Transverse colon (tissue), 4 donors: ENCODE measurements at regions not wholly inside any gene's neighbourhood (a gene's known extent, or its start where the extent isn't known, plus 50 kb on each side); places are given as distances from the start of the nearest gene placed in this dataset.
A peak's percentile ranks its signal among the peaks of the same experiment; 100 is the strongest.

ENCODE experiments used
- DNase-seq: peaks from one replicate; pipeline ENCODE4 v3.0.0-alpha.2; 2019
- H3K27ac ChIP-seq, 4 donors: fragments of 200-600 bp; sonication (generic); 2 replicates each; pipeline ENCODE4 v1.5.1; 2016 to 2018; ENCODE audit warnings: inconsistent platforms in 4 of 4
- H3K27me3 ChIP-seq: fragments of 200-600 bp; sonication (generic); 2 replicates; pipeline ENCODE4 v1.5.1; 2017; ENCODE audit warnings: inconsistent platforms
- H3K36me3 ChIP-seq, 4 donors: fragments of 200-600 bp; sonication (generic); 2 replicates each; pipeline ENCODE4 v1.5.1; 2017 to 2019; ENCODE audit warnings: inconsistent platforms in 4 of 4
- H3K4me1 ChIP-seq, 4 donors: fragments of 200-600 bp; sonication (generic); 2 replicates each; pipeline ENCODE4 v1.5.1; 2017 to 2020; ENCODE audit warnings: inconsistent platforms in 4 of 4
- H3K4me3 ChIP-seq, 4 donors: fragments of 200-600 bp; sonication (generic); 1 replicate in 1 of 4; 2 replicates in 3 of 4; pipeline versions ENCODE4 v1.5.1 to v1.6.1; 2017 to 2019; ENCODE audit warnings: inconsistent platforms in 4 of 4
- H3K9me3 ChIP-seq, 2 donors: fragments of 200-600 bp; sonication (generic); 2 replicates each; pipeline ENCODE4 v1.5.1; 2017 to 2019; ENCODE audit warnings: inconsistent platforms in 2 of 2
- EP300 ChIP-seq: sonication (generic); formaldehyde crosslinking; IDR thresholded peaks from one replicate; pipeline ENCODE4 v1.6.1; 2017; ENCODE audit warnings: antibody characterized with exemption, low read depth
- POLR2A ChIP-seq: fragments of 450-650 bp; IDR thresholded peaks from one replicate; pipeline ENCODE4 v1.6.1; 2016; ENCODE audit warnings: antibody characterized with exemption, mild to moderate bottlenecking, moderate library complexity
- POLR2AphosphoS5 ChIP-seq, 3 donors: sonication (generic); formaldehyde crosslinking; IDR thresholded peaks; one replicate each; pipeline ENCODE4 v1.6.1; 2016; ENCODE audit warnings: antibody characterized with exemption in 3 of 3
- WGBS, 2 donors: methylation state at CpG; one replicate each; pipeline ENCODE4 v1.1.5; 2018; ENCODE audit warnings: low coverage in 1 of 2; 5-methylcytosine and 5-hydroxymethylcytosine counted together
- in situ Hi-C, 4 donors: fragments of 200-750 bp; cut with MboI; loops; one replicate each; pipeline versions ENCODE4 v1.15.0 to v1.15.1; 2017; ENCODE audit warnings: low sequenced_read_pairs in 3 of 4, low pct_ligation_motif_present in 1 of 4, low pct_unique_long_range_greater_than_20kb in 1 of 4
- intact Hi-C: fragments of 100-400 bp; cut with DNase I; formaldehyde crosslinking; loops from one replicate; pipeline ENCODE4 v1.15.1; 2023; ENCODE audit warnings: low total_unique reads
- TF ChIP-seq, protein P1 (sequence below), 5 experiments: fragments of 200-600 bp in 3 of 5; fragments of 450-650 bp in 2 of 5; sonication (generic) in 3 of 5; IDR thresholded peaks; 1 replicate in 2 of 5; 2 replicates in 3 of 5; pipeline ENCODE4 v1.5.1; 2016 to 2017; ENCODE audit warnings: antibody characterized with exemption in 5 of 5, inconsistent platforms in 3 of 5, mild to moderate bottlenecking in 2 of 5, moderate library complexity in 1 of 5

DNA sequence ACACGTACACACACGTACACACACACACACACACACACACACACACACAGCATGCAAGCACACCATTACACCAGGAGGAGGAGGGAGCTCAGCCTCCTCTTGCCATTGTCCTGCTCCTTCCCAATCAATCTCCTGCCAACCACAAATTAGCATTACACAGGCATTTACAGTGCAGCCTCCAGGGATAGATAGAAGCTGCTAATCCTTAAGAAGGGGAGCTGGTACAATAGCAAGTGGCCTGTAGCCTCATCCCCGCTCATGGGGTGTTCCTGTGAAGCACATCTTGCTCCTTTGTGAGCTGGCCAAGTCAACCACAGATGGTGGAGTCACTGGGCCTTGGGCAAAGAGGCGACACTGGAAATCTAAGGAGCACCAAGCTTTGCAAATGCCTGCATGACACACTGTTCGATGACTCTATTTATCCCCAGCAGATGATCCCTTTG, 110.3 kb upstream of the PKDCC start:
- Histone ChIP-seq H3K27ac (peak overlapping the region in 3 of 4 donors; percentile 37 to 45 (median 43)), H3K27me3 (no peaks in the 10 kb centered on the region), H3K36me3 (no peaks in the 10 kb centered on the region), H3K4me1 (peaks cover 0 to 10% (median 0%) of the 10 kb centered on the region in 4 donors), H3K4me3 (no peak overlapping the region), H3K9me3 (no peaks in the 10 kb centered on the region)
- WGBS, 2 donors, result 64 to 75% methylated on average over 3 to 5 of the region's 5 CpGs
- TF ChIP-seq, protein P1, sequence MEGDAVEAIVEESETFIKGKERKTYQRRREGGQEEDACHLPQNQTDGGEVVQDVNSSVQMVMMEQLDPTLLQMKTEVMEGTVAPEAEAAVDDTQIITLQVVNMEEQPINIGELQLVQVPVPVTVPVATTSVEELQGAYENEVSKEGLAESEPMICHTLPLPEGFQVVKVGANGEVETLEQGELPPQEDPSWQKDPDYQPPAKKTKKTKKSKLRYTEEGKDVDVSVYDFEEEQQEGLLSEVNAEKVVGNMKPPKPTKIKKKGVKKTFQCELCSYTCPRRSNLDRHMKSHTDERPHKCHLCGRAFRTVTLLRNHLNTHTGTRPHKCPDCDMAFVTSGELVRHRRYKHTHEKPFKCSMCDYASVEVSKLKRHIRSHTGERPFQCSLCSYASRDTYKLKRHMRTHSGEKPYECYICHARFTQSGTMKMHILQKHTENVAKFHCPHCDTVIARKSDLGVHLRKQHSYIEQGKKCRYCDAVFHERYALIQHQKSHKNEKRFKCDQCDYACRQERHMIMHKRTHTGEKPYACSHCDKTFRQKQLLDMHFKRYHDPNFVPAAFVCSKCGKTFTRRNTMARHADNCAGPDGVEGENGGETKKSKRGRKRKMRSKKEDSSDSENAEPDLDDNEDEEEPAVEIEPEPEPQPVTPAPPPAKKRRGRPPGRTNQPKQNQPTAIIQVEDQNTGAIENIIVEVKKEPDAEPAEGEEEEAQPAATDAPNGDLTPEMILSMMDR (IDR thresholded peaks at IDR 0.05), result no peak
- TF ChIP-seq EP300 (no peak), POLR2A (no peak), POLR2AphosphoS5 (IDR thresholded peaks at IDR 0.05) (no peak)
- DNase-seq, result no peak
- intact Hi-C loops (no loop called here), in situ Hi-C loops (no loop called here)

DNA sequence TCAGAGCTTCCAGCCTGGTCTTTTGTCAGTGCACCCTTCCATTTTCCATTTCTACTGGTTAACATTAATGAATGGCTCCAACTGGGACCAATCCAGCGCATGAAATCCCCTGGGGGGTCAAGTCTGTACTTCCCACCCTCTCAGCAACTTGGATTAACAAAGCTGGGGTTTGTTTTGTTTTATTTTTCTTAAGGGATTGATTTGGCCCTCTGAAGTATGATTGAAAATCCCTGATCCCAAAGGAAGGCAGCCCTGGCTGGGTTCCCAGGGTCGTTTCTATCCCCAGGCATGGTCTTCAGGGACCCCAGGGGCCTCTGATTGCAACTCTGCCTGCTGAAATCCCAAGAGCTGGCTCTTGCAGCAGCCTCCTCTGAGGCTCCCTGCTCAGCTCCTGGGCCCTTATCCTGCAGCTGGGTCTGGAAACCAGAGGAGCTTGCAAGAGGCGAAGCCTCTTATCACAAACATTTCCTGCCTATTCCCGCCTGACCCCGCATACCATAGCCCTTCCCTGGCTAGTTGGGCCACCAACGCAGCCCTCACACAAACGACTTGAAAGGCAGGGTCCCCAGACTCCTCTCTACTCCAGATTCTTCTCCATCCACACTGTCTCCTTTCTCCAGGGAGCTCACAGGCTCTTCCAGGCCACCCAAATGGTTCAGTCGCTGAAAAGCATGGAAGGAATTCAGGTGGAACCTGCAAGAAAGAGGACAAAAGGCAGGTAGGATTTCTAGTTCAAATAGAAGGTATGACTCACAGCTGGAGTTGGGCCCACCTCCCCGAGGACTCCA, 109.7 kb upstream of the PKDCC start:
- no peak for TF ChIP-seq EP300
- no peak for TF ChIP-seq POLR2AphosphoS5 (IDR thresholded peaks at IDR 0.05)
- TF ChIP-seq, protein P1 (IDR thresholded peaks at IDR 0.05), result no peak
- TF ChIP-seq POLR2A, result no peak
- Histone ChIP-seq H3K4me3 (no peak overlapping the region), H3K9me3 (no peaks in the 10 kb centered on the region), H3K4me1 (peaks cover 0 to 7% (median 0%) of the 10 kb centered on the region in 4 donors), H3K27me3 (no peaks in the 10 kb centered on the region), H3K27ac (peak overlapping the region in 3 of 4 donors; percentile 37 to 45 (median 43)), H3K36me3 (no peaks in the 10 kb centered on the region)
- in situ Hi-C loops, result no loop called here
- intact Hi-C loops, result no loop called here
- no peak for DNase-seq
- 59 to 60% methylated on average over 6 to 9 of the region's 9 CpGs for WGBS, 2 donors

DNA sequence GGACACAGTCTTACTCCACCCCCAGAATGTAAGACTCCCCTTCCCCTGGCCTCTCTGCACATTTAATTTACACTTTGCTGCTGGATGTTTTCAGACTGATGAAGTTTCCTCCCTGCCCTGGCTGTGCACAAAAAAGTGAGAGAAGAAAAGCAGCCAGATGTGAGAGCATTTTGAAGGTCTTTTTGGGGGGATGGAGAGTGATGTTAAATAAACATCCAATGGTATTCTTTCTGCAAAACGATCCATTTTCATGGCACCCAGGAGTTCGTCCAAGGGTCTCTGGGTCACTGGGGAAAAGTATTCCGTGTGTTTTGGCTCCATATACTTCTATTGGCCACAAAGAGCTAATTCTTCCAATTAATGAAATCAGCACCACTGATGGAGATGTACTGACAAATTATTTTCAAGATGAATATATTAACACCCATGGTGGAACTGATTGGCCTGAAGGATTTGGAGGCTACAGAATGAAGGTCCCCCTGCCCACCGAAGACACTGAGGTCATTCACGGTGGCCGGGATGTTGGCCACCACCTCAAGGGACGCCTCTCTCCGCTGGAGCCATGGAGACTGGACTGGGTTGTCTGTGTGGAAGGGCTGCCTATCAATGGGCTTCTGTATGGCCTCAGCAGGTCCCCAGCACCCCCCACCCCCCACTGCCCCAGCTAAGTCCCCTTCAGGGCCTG, 107.6 kb upstream of the PKDCC start:
- intact Hi-C loops, result no loop called here
- no peak overlapping the region for H3K27ac ChIP-seq

DNA sequence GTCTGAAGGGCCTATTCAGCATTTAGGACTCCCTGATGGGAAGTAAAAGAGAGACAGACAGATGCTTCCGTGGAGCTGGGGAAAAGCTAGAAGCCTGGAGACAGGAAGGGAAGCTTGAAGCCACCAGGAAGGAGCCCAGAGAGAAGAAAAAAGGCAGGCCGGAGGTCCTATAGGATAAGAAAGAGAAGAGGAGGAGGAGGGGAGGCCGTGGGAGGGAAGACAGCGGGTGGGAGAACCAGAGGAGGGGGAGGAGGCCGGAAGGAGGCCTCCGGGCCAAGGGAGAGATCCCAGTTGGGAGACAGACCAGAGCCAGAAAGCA, 107.1 kb upstream of the PKDCC start:
- WGBS, 2 donors, result 62 to 85% methylated on average over 2 to 6 of the region's 6 CpGs
- no peak overlapping the region for H3K4me3 ChIP-seq
- no peaks in the 10 kb centered on the region for H3K4me1 ChIP-seq
- no peak for DNase-seq
- no peaks in the 10 kb centered on the region for H3K9me3 ChIP-seq
- no peaks in the 10 kb centered on the region for H3K27me3 ChIP-seq
- in situ Hi-C loops, result no loop called here
- no peak overlapping the region for H3K27ac ChIP-seq
- TF ChIP-seq, protein P1 (IDR thresholded peaks at IDR 0.05), result no peak
- no peak for TF ChIP-seq POLR2AphosphoS5 (IDR thresholded peaks at IDR 0.05)
- no peak for TF ChIP-seq POLR2A
- TF ChIP-seq EP300, result no peak
- intact Hi-C loops, result no loop called here
- H3K36me3 ChIP-seq, result no peaks in the 10 kb centered on the region

More for the DNA sequence above, 107.6 kb upstream of the PKDCC start:
- DNase-seq, result no peak
- 15 to 87% methylated on average over 2 to 8 of the region's 8 CpGs for WGBS, 2 donors
- Histone ChIP-seq H3K9me3 (no peaks in the 10 kb centered on the region), H3K4me3 (no peak overlapping the region), H3K4me1 (no peaks in the 10 kb centered on the region), H3K27me3 (no peaks in the 10 kb centered on the region), H3K36me3 (no peaks in the 10 kb centered on the region)
- in situ Hi-C loops, result no loop called here
- TF ChIP-seq POLR2A, result no peak
- no peak for TF ChIP-seq POLR2AphosphoS5 (IDR thresholded peaks at IDR 0.05)
- TF ChIP-seq EP300, result no peak
- TF ChIP-seq, protein P1 (IDR thresholded peaks at IDR 0.05), result no peak
